NCI-H524 (cell line): ENCODE measurements at regions not wholly inside any gene's neighbourhood (a gene's known extent, or its start where the extent isn't known, plus 50 kb on each side); places are given as distances from the start of the nearest gene placed in this dataset.
"Not testable (repeated sequence)": the region's sequence is repeated elsewhere in the genome, so short reads cannot be mapped to it uniquely, and the experiment has no call there.

ENCODE experiments used
- DNase-seq, 2 experiments: peaks; one replicate each; lab custom pipeline; 2025; lab: John Stamatoyannopoulos, UW

GRCh38 chr12:67759829-67760228 is 111.3 kb downstream of the DYRK2 start:
- no peak for DNase-seq

GRCh38 chr12:67760586-67761275 is 112.2 kb downstream of the DYRK2 start:
- no peak for DNase-seq

GRCh38 chr12:67761566-67761965 is 113.0 kb downstream of the DYRK2 start:
- no peak for DNase-seq

- no peak for DNase-seq
Measured at GRCh38 chr12:67764055-67764454, 115.5 kb downstream of the DYRK2 start.

- no peak for DNase-seq
Measured at GRCh38 chr12:67764946-67765619, 116.5 kb downstream of the DYRK2 start.

GRCh38 chr12:67765776-67766766 is 117.5 kb downstream of the DYRK2 start:
- no peak for DNase-seq

GRCh38 chr12:67772267-67773169 is 124.0 kb downstream of the DYRK2 start:
- DNase-seq, result peak in 1 of 2 experiments; percentile 71

GRCh38 chr12:67773896-67774295 is 125.4 kb downstream of the DYRK2 start:
- DNase-seq, result no peak

- DNase-seq, result no peak
Measured at GRCh38 chr12:67774983-67775587, 126.5 kb downstream of the DYRK2 start.

- DNase-seq, result no peak
Measured at GRCh38 chr12:67780580-67781084, 132.1 kb downstream of the DYRK2 start.

GRCh38 chr12:67782573-67782972 is 134.0 kb downstream of the DYRK2 start:
- DNase-seq, result no peak

- DNase-seq, result no peak
Measured at GRCh38 chr12:67783393-67783792, 134.8 kb downstream of the DYRK2 start.

GRCh38 chr12:67784831-67785230 is 136.3 kb downstream of the DYRK2 start:
- no peak for DNase-seq

- DNase-seq, result no peak
Measured at GRCh38 chr12:67786086-67786485, 137.5 kb downstream of the DYRK2 start.

- DNase-seq, result no peak
Measured at GRCh38 chr12:67788118-67788517, 139.6 kb downstream of the DYRK2 start.

GRCh38 chr12:67789266-67789665 is 140.7 kb downstream of the DYRK2 start:
- no peak for DNase-seq

- no peak for DNase-seq
Measured at GRCh38 chr12:67790660-67791059, 142.1 kb downstream of the DYRK2 start.

GRCh38 chr12:67791362-67791761 is 142.8 kb downstream of the DYRK2 start:
- DNase-seq, result not testable (repeated sequence)

GRCh38 chr12:67792185-67792584 is 143.6 kb downstream of the DYRK2 start:
- no peak for DNase-seq

- no peak for DNase-seq
Measured at GRCh38 chr12:67794161-67794560, 145.6 kb downstream of the DYRK2 start.

GRCh38 chr12:67795236-67795635 is 146.7 kb downstream of the DYRK2 start:
- DNase-seq, result no peak
